PC-3 (cell line): ENCODE measurements at regions not wholly inside any gene's neighbourhood (a gene's known extent, or its start where the extent isn't known, plus 50 kb on each side); places are given as distances from the start of the nearest gene placed in this dataset.

ENCODE experiments used
- ATAC-seq: fragments of 200-7000 bp; cut with Tn5 transposase; 2 replicates; pipeline ENCODE4 v1.9.1; 2020; ENCODE audit warnings: mild to moderate bottlenecking, moderate library complexity
- BruUV-seq: library from RNA; stranded (reverse); fragments of 400-500 nt; replicated peaks from 2 replicates; lab custom pipeline; 2021; lab: Mats Ljungman, UMichigan
- CTCF ChIA-PET: fragments of 300-600 bp; sonication (Branson Sonifier 250); formaldehyde crosslinking; loops from one replicate; lab custom pipeline; 2022; ENCODE audit warnings: antibody characterized with exemption; lab: Charles Lee
- POLR2A ChIA-PET: fragments of 300-600 bp; sonication (Branson Sonifier 250); formaldehyde crosslinking; loops from one replicate; lab custom pipeline; 2022; ENCODE audit warnings: antibody characterized with exemption; ENCODE audit not compliant: unreplicated experiment; lab: Charles Lee
- DNase-seq: peaks from one replicate; pipeline ENCODE4 v3.0.0-alpha.2; 2015
- H2AFZ ChIP-seq: fragments of 300-600 bp; sonication (generic); 2 replicates; pipeline ENCODE4 v1.6.0; 2016; ENCODE audit warnings: antibody characterized with exemption, low read length
- H3F3A ChIP-seq: fragments of 300-600 bp; sonication (generic); one replicate; pipeline ENCODE4 v1.6.0; 2017; ENCODE audit warnings: antibody characterized with exemption, low read length, control low read depth, mild to moderate bottlenecking; ENCODE audit not compliant: unreplicated experiment
- H3K27ac ChIP-seq: fragments of 300-600 bp; sonication (generic); 2 replicates; pipeline ENCODE4 v1.5.1; 2016; ENCODE audit warnings: mild to moderate bottlenecking, low read length
- H3K27me3 ChIP-seq: fragments of 300-600 bp; sonication (generic); 2 replicates; pipeline ENCODE4 v1.6.1; 2016; ENCODE audit warnings: low read length, mixed read lengths
- H3K36me3 ChIP-seq: fragments of 300-600 bp; sonication (generic); 2 replicates; pipeline ENCODE4 v1.6.1; 2016; ENCODE audit warnings: low read depth, mixed run types, low read length, mixed read lengths
- H3K4me1 ChIP-seq: fragments of 300-600 bp; sonication (generic); 2 replicates; pipeline ENCODE4 v1.5.1; 2016; ENCODE audit warnings: low read length; ENCODE audit not compliant: insufficient read depth
- H3K4me2 ChIP-seq: fragments of 300-600 bp; sonication (generic); 2 replicates; pipeline ENCODE4 v1.6.0; 2016; ENCODE audit warnings: low read length
- H3K4me3 ChIP-seq: fragments of 300-600 bp; sonication (generic); 2 replicates; pipeline ENCODE4 v1.5.1; 2016; ENCODE audit warnings: mild to moderate bottlenecking, low read length, mixed read lengths
- H3K79me2 ChIP-seq: fragments of 300-600 bp; sonication (generic); 2 replicates; pipeline ENCODE4 v1.6.1; 2017; ENCODE audit warnings: low read length, mixed read lengths
- H3K9ac ChIP-seq: fragments of 300-600 bp; sonication (generic); 2 replicates; pipeline ENCODE4 v1.6.0; 2016; ENCODE audit warnings: mild to moderate bottlenecking, low read length
- H3K9me2 ChIP-seq: fragments of 300-600 bp; sonication (generic); replicated peaks from 2 replicates; pipeline ENCODE4 v1.6.1; 2016; ENCODE audit warnings: mixed run types, low read length, mixed read lengths
- H3K9me3 ChIP-seq: fragments of 300-600 bp; sonication (generic); 2 replicates; pipeline ENCODE4 v1.6.1; 2016; ENCODE audit warnings: low read length, mixed read lengths
- H4K20me1 ChIP-seq: fragments of 300-600 bp; sonication (generic); 2 replicates; pipeline ENCODE4 v1.6.1; 2016; ENCODE audit warnings: low read length, mixed read lengths
- CTCF ChIP-seq: fragments of 300-600 bp; sonication (generic); conservative IDR thresholded peaks from 2 replicates; pipeline ENCODE4 v1.5.1; 2017; ENCODE audit warnings: antibody characterized with exemption, low read depth, mild to moderate bottlenecking, low read length
- EZH2 ChIP-seq: fragments of 300-600 bp; sonication (generic); IDR thresholded peaks from one replicate; pipeline ENCODE4 v1.6.1; 2017; ENCODE audit warnings: antibody characterized with exemption, mild to moderate bottlenecking, low read length; ENCODE audit not compliant: unreplicated experiment
- EZH2phosphoT487 ChIP-seq: fragments of 300-600 bp; sonication (generic); IDR thresholded peaks from 2 replicates; pipeline ENCODE4 v1.6.1; 2018; ENCODE audit warnings: mild to moderate bottlenecking, antibody characterized with exemption, low read length, borderline replicate concordance
- intact Hi-C: fragments of 100-400 bp; cut with micrococcal nuclease; formaldehyde crosslinking; loops from 2 replicates; pipeline ENCODE4 v1.9.0; 2023

DNA sequence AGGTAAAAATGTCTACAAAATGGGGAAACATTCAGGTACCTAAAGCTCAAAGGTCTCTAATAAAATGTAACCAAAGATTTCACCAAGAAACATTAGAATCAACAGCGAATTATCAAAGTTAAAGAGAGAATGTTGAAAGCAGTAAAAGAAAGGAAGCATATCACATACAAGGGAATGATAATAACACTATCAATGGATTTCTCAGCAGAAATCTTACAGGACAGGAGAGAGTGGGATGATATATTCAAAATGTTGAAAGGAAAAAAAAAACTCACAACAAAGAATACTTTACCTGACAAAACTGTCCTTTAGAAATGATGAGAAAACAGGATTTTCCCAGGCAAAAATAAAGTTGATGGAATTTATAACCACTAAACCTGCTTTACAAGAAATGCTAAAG is 591.2 kb upstream of the POU3F3 start:
- Histone ChIP-seq H4K20me1 (no peaks in the 10 kb centered on the region), H3K27me3 (no peaks in the 10 kb centered on the region), H3K9me2 (no peaks in the 10 kb centered on the region), H3K27ac (no peak overlapping the region), H3K4me2 (no peak overlapping the region), H3K79me2 (no peaks in the 10 kb centered on the region), H2AFZ (no peak overlapping the region), H3K9ac (no peak overlapping the region), H3K4me3 (no peak overlapping the region), H3F3A (no peaks in the 10 kb centered on the region), H3K9me3 (peaks cover 3% of the 10 kb centered on the region; the same call in 1 of the 2 replicates), H3K4me1 (no peaks in the 10 kb centered on the region), H3K36me3 (no peaks in the 10 kb centered on the region)
- ATAC-seq (no peak), DNase-seq (no peak)
- intact Hi-C loops: no loop called here
- ChIA-PET CTCF (no interaction called here), POLR2A (no interaction called here)
- BruUV-seq: no TSS peak
- no peak for TF ChIP-seq EZH2phosphoT487
- TF ChIP-seq CTCF: no peak
- no peak for TF ChIP-seq EZH2

DNA sequence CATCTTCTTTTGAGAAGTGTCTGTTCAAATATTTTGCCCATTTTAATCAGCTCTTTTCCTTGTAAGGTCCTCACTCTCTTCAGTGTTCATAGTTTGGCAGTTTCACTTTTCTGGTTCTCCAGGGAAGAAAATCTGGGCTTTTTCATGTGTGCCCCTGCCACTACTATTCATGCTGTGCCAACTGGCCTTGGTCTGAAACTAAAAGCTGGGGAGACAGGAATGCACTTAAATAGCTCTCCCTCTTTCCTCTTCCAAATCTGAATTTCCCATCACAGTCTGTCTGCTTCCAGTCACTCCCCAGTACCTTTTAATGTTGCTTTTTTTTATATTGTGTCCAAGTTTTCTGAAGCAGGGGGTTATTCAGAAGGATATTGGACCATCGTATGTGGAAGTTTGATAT is 574.3 kb upstream of the POU3F3 start:
- Histone ChIP-seq H3K4me3 (no peak overlapping the region), H3K36me3 (no peaks in the 10 kb centered on the region), H3K9me3 (no peaks in the 10 kb centered on the region), H3K4me2 (no peak overlapping the region), H3K4me1 (no peaks in the 10 kb centered on the region), H3K9me2 (no peaks in the 10 kb centered on the region), H3F3A (no peaks in the 10 kb centered on the region), H3K27me3 (no peaks in the 10 kb centered on the region; the same call in 1 of the 2 replicates), H3K9ac (no peak overlapping the region), H4K20me1 (no peaks in the 10 kb centered on the region), H2AFZ (no peak overlapping the region), H3K27ac (no peak overlapping the region), H3K79me2 (no peaks in the 10 kb centered on the region)
- ChIA-PET CTCF (no interaction called here), POLR2A (no interaction called here)
- no peak for TF ChIP-seq CTCF
- TF ChIP-seq EZH2: no peak
- no peak for TF ChIP-seq EZH2phosphoT487
- intact Hi-C loops: no loop called here
- BruUV-seq: no TSS peak
- ATAC-seq (no peak), DNase-seq (no peak)

DNA sequence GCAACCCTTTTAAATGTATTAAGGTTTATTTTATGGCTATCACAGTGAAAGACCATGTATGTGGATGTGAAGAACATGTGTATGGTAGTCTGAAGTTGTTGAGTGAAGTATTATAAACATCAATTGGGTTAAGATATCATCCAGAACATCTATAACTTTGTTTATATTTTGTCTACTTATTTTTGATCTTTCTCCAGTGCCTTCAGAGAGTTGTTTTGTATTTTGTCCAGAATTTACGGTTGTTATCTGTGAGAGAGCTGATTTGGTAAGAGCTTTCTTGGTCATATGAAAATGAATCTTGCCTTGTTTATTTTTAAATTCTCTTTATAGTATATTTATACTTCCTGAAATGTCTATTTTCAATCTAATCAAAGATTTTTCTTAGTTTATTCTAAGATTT is 573.7 kb upstream of the POU3F3 start:
- ATAC-seq: no peak
- DNase-seq: no peak
- H3K36me3 ChIP-seq: no peaks in the 10 kb centered on the region
- no TSS peak for BruUV-seq
- H3K9me3 ChIP-seq: no peaks in the 10 kb centered on the region
- POLR2A ChIA-PET: no interaction called here
- no peak overlapping the region for H2AFZ ChIP-seq
- H3K4me3 ChIP-seq: no peak overlapping the region
- H3K9me2 ChIP-seq: no peaks in the 10 kb centered on the region
- H3F3A ChIP-seq: no peaks in the 10 kb centered on the region
- no peaks in the 10 kb centered on the region for H4K20me1 ChIP-seq
- TF ChIP-seq EZH2 (no peak), CTCF (no peak), EZH2phosphoT487 (no peak)
- no peaks in the 10 kb centered on the region for H3K4me1 ChIP-seq
- H3K27ac ChIP-seq: no peak overlapping the region
- intact Hi-C loops: no loop called here
- CTCF ChIA-PET: no interaction called here
- no peak overlapping the region for H3K4me2 ChIP-seq
- peaks cover under 1% of the 10 kb centered on the region; the same call in 1 of the 2 replicates for H3K27me3 ChIP-seq
- no peaks in the 10 kb centered on the region for H3K79me2 ChIP-seq
- H3K9ac ChIP-seq: no peak overlapping the region
